ENCODE measurements at regions not wholly inside any gene's neighbourhood (a gene's known extent, or its start where the extent isn't known, plus 50 kb on each side); places are given as distances from the start of the nearest gene placed in this dataset.
A peak's percentile ranks its signal among the peaks of the same experiment; 100 is the strongest.

DNA sequence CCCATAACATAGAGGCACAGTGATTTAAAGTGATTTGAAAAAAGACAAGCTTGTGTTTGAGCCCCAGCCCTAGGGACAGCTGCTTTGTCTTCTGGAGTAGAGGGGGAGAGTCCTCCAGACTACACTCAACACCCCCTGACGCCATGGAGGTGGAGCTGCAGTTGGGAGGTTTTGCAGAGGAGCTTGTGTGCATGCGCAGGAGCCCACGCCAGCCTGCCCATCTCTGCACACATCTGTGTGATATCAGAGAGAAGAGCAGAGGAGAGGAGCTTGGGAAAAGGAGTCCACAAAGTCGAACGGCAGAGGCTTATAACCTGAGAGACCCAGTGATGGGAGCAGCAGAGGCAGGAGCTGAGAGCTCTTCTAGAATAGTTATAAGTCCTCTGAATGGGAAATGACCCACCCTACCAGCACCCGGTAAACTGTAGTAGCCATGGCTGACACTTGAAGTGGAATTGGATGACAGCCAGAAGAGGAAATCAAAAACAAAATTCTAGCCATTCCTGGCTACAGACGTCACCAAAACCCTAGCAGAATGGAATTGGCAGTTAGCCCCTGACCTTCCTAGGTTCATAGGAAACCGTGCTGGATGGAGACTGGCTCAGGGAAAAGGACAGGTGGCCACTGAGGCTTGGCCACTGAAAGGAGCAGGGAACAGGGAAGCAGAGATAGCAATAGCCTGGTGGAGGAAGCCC, 185.1 kb upstream of the VASH1 start:
- no peak for DNase-seq (ENCODE audit: low spot score in 2 of 2, unreplicated experiment in 2 of 2)
- Mint-ChIP-seq H3K36me3 (no peaks in the 10 kb centered on the region), H3K4me1 (peaks cover 21% of the 10 kb centered on the region), H3K4me3 (no peak overlapping the region), H3K27ac (peak overlapping the region; percentile 87), H3K27me3 (ENCODE audit: low read depth) (peaks cover 4% of the 10 kb centered on the region), H3K9me3 (peaks cover 6% of the 10 kb centered on the region)
- TF ChIP-seq, protein P1, sequence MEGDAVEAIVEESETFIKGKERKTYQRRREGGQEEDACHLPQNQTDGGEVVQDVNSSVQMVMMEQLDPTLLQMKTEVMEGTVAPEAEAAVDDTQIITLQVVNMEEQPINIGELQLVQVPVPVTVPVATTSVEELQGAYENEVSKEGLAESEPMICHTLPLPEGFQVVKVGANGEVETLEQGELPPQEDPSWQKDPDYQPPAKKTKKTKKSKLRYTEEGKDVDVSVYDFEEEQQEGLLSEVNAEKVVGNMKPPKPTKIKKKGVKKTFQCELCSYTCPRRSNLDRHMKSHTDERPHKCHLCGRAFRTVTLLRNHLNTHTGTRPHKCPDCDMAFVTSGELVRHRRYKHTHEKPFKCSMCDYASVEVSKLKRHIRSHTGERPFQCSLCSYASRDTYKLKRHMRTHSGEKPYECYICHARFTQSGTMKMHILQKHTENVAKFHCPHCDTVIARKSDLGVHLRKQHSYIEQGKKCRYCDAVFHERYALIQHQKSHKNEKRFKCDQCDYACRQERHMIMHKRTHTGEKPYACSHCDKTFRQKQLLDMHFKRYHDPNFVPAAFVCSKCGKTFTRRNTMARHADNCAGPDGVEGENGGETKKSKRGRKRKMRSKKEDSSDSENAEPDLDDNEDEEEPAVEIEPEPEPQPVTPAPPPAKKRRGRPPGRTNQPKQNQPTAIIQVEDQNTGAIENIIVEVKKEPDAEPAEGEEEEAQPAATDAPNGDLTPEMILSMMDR (IDR thresholded peaks at IDR 0.05; ENCODE audit: unreplicated experiment) = no peak

DNA sequence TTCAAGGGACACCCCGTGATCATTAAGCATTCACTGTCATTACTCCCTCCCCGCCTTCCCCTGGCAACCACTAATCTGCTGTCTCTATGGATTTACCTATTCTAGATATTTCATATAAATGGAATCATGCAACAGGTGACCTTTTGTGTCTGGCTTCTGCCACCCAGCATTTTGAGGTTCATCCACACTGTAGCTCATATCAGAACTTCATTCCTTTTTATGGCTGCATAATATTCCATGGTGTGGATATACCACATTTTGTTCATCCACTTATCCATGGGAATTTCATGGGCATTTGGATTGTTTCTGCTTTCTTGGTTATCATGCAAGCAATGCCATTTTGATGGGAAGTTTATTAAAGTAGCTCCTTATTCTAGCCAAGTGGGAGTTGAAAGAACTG, 184.2 kb upstream of the VASH1 start:
- TF ChIP-seq, protein P1 (IDR thresholded peaks at IDR 0.05; ENCODE audit: unreplicated experiment) = no peak
- no peak for DNase-seq (ENCODE audit: low spot score in 2 of 2, unreplicated experiment in 2 of 2)
- H3K9me3 Mint-ChIP-seq = peaks cover 6% of the 10 kb centered on the region
- peaks cover 21% of the 10 kb centered on the region for H3K4me1 Mint-ChIP-seq
- H3K27ac Mint-ChIP-seq = no peak overlapping the region
- H3K36me3 Mint-ChIP-seq = no peaks in the 10 kb centered on the region
- H3K4me3 Mint-ChIP-seq = no peak overlapping the region
- H3K27me3 Mint-ChIP-seq (ENCODE audit: low read depth) = peaks cover 4% of the 10 kb centered on the region

DNA sequence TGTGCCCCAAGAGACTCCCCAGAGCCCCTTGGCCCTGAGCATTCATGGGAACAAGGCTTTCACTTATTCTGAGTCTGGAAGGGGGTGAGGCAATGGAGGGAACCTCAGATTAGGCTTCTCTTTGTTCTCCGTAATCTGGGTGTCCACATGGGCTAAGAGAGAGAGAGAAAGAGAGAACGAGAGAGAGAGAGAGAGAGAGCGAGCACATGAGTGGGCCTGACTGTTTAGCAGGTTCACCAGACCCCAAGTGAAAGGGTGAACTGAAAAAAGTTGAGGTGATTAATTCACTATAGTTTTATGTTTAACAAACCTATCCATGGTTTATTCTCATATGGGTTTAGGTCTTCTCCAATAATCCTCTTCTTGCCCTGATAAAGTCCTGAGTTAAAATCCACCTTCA, 183.4 kb upstream of the VASH1 start:
- peaks cover 4% of the 10 kb centered on the region for H3K27me3 Mint-ChIP-seq (ENCODE audit: low read depth)
- no peak overlapping the region for H3K27ac Mint-ChIP-seq
- no peak overlapping the region for H3K4me3 Mint-ChIP-seq
- peaks cover 6% of the 10 kb centered on the region for H3K9me3 Mint-ChIP-seq
- DNase-seq (ENCODE audit: low spot score in 2 of 2, unreplicated experiment in 2 of 2) = no peak
- H3K36me3 Mint-ChIP-seq = no peaks in the 10 kb centered on the region
- H3K4me1 Mint-ChIP-seq = peaks cover 21% of the 10 kb centered on the region
- TF ChIP-seq, protein P1 (IDR thresholded peaks at IDR 0.05; ENCODE audit: unreplicated experiment) = no peak

DNA sequence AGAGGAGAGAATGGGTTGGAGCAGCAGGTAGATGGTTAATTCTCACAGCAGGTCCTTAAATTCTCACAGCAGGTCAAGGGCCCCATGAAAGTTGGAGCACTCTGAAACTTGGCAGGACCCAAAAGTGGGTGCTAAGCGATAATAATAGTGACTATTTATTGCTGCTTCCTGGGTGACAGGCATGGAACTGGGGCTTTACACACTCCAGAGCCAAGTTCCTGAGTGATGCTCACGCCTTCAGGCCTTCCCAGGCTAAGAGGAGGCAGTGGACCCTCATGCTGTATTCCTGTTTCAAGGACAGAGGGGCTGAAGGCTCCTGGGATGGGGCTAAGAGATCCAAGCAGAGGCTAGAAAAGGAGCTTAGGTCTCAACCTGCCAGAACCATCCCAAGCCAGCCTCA, 180.9 kb upstream of the VASH1 start:
- Mint-ChIP-seq H3K4me3 (no peak overlapping the region), H3K4me1 (peaks cover 34% of the 10 kb centered on the region)

DNA sequence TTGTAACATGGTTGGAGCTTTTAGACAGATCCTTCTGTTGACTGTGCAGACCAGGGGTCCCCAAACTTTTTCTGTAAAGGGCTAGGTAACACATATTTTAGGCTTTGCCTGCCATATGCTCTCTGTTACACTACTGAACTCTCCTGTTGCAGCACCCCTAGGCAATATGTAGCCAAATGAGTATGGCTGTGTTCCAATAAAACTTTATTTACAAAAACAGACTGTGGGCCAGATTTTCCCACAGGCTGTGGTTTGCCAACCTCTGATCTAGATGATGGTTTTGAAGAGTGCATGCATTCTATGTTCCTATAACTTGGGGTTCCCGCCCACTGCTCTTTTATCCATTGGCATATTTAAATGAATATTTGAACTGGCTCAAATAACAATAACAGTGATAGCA, 180.3 kb upstream of the VASH1 start:
- Mint-ChIP-seq H3K27ac (no peak overlapping the region), H3K36me3 (no peaks in the 10 kb centered on the region), H3K4me1 (peaks cover 32% of the 10 kb centered on the region), H3K27me3 (ENCODE audit: low read depth) (no peaks in the 10 kb centered on the region), H3K9me3 (peaks cover 6% of the 10 kb centered on the region), H3K4me3 (no peak overlapping the region)
- TF ChIP-seq, protein P1 (IDR thresholded peaks at IDR 0.05; ENCODE audit: unreplicated experiment) = no peak
- DNase-seq (ENCODE audit: low spot score in 2 of 2, unreplicated experiment in 2 of 2) = no peak

More for the DNA sequence above, 180.9 kb upstream of the VASH1 start:
- no peaks in the 10 kb centered on the region for H3K27me3 Mint-ChIP-seq (ENCODE audit: low read depth)
- no peak for DNase-seq (ENCODE audit: low spot score in 2 of 2, unreplicated experiment in 2 of 2)
- TF ChIP-seq, protein P1 (IDR thresholded peaks at IDR 0.05; ENCODE audit: unreplicated experiment) = no peak
- H3K9me3 Mint-ChIP-seq = peaks cover 6% of the 10 kb centered on the region
- H3K27ac Mint-ChIP-seq = no peak overlapping the region
- no peaks in the 10 kb centered on the region for H3K36me3 Mint-ChIP-seq

Data from mesothelial cell of epicardium (in vitro differentiated cells).